Lower leg skin (tissue), 3 donors: ENCODE measurements at regions not wholly inside any gene's neighbourhood (a gene's known extent, or its start where the extent isn't known, plus 50 kb on each side); places are given as distances from the start of the nearest gene placed in this dataset.
"Not testable (repeated sequence)": the region's sequence is repeated elsewhere in the genome, so short reads cannot be mapped to it uniquely, and the experiment has no call there.

ENCODE experiments used
- POLR2A ChIP-seq, 2 donors: fragments of 450-650 bp; IDR thresholded peaks; one replicate each; pipeline ENCODE4 v1.6.1; 2016 to 2017; ENCODE audit warnings: antibody characterized with exemption in 2 of 2, mild to moderate bottlenecking in 1 of 2, moderate library complexity in 1 of 2
- TF ChIP-seq, protein P1 (sequence below), 3 donors: fragments of 450-650 bp; IDR thresholded peaks; one replicate each; pipeline ENCODE4 v1.5.1; 2016; ENCODE audit warnings: antibody characterized with exemption in 3 of 3, mild to moderate bottlenecking in 3 of 3, moderate library complexity in 2 of 3

DNA sequence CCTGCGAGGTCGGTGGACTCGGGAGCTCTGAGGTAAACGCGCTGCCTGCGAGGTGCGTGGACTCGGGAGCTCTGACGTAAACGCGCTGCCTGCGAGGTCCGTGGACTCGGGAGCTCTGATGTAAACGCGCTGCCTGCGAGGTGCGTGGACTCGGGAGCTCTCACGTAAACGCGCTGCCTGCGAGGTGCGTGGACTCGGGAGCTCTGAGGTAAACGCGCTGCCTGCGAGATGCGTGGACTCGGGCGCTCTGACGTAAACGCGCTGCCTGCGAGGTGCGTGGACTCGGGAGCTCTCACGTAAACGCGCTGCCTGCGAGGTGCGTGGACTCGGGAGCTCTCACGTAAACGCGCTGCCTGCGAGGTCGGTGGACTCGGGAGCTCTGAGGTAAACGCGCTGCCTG is 81.8 kb upstream of the SNTG2 start:
- TF ChIP-seq, protein P1, sequence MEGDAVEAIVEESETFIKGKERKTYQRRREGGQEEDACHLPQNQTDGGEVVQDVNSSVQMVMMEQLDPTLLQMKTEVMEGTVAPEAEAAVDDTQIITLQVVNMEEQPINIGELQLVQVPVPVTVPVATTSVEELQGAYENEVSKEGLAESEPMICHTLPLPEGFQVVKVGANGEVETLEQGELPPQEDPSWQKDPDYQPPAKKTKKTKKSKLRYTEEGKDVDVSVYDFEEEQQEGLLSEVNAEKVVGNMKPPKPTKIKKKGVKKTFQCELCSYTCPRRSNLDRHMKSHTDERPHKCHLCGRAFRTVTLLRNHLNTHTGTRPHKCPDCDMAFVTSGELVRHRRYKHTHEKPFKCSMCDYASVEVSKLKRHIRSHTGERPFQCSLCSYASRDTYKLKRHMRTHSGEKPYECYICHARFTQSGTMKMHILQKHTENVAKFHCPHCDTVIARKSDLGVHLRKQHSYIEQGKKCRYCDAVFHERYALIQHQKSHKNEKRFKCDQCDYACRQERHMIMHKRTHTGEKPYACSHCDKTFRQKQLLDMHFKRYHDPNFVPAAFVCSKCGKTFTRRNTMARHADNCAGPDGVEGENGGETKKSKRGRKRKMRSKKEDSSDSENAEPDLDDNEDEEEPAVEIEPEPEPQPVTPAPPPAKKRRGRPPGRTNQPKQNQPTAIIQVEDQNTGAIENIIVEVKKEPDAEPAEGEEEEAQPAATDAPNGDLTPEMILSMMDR (IDR thresholded peaks at IDR 0.05) = not testable (repeated sequence)
- TF ChIP-seq POLR2A (IDR thresholded peaks at IDR 0.05) = not testable (repeated sequence)
